Uterus (tissue), 3 donors: ENCODE measurements at regions not wholly inside any gene's neighbourhood (a gene's known extent, or its start where the extent isn't known, plus 50 kb on each side); places are given as distances from the start of the nearest gene placed in this dataset.

Source experiments
- DNase-seq, 2 donors: peaks; one replicate each; pipeline ENCODE4 v3.0.0-alpha.2; 2019 to 2020
- H3K27ac ChIP-seq, 2 donors: fragments of 200-600 bp; sonication (generic); 1 replicate in 1 of 2; 2 replicates in 1 of 2; pipeline ENCODE4 v1.5.1; 2016 to 2018
- H3K27me3 ChIP-seq, 2 donors: fragments of 200-600 bp; sonication (generic); one replicate each; pipeline ENCODE4 v1.5.1; 2018 to 2019; ENCODE audit warnings: control low read depth in 1 of 2
- H3K36me3 ChIP-seq, 2 donors: fragments of 200-600 bp; sonication (generic); one replicate each; pipeline ENCODE4 v1.5.1; 2019; ENCODE audit warnings: control low read depth in 1 of 2
- H3K4me1 ChIP-seq, 2 donors: fragments of 200-600 bp; sonication (generic); one replicate each; pipeline ENCODE4 v1.5.1; 2018 to 2019; ENCODE audit warnings: control low read depth in 1 of 2
- H3K4me3 ChIP-seq, 2 donors: fragments of 200-600 bp; sonication (generic); 1 replicate in 1 of 2; 2 replicates in 1 of 2; pipeline ENCODE4 v1.5.1; 2018 to 2019; ENCODE audit warnings: mild to moderate bottlenecking in 1 of 2
- H3K9me3 ChIP-seq, 2 donors: fragments of 200-600 bp; sonication (generic); one replicate each; pipeline ENCODE4 v1.5.1; 2019; ENCODE audit warnings: control low read depth in 1 of 2
- POLR2A ChIP-seq, 2 donors: fragments of 450-650 bp; IDR thresholded peaks; one replicate each; pipeline ENCODE4 v1.6.1; 2016; ENCODE audit warnings: antibody characterized with exemption in 2 of 2, mild to moderate bottlenecking in 1 of 2, moderate library complexity in 1 of 2
- intact Hi-C: fragments of 100-400 bp; cut with DNase I; formaldehyde crosslinking; loops from one replicate; pipeline ENCODE4 v1.15.1; 2023; ENCODE audit warnings: low total_unique reads
- TF ChIP-seq, protein P1 (sequence below), 4 experiments: fragments of 200-600 bp in 2 of 4; fragments of 450-650 bp in 2 of 4; sonication (generic) in 2 of 4; IDR thresholded peaks; one replicate each; pipeline ENCODE4 v1.5.1; 2016 to 2019; ENCODE audit warnings: antibody characterized with exemption in 4 of 4, mild to moderate bottlenecking in 2 of 4, moderate library complexity in 1 of 4
- donor health status: DM: yes; HTN: yes; CAD: no.

DNA sequence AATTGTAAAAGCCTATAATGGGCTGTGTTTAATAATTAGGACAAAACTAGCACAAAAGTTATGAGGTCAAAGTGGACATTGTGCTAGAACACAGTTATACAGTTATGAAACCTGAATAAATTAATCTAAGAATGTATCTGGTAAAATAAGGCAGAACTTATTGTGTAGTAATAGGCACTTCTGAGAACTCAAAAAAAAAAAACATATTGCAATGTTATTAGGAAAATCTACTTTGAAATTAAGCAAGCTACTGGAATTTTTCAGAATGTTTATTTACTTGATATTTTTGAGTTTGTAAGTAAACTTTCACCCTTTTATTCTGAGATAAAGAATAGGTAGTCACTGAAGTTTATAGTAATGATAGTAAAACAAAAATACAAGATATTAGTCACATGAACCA lies 135.8 kb upstream of the ABCB5 start:
- Histone ChIP-seq H3K4me1 (no peaks in the 10 kb centered on the region), H3K9me3 (no peaks in the 10 kb centered on the region), H3K36me3 (no peaks in the 10 kb centered on the region), H3K27ac (no peak overlapping the region), H3K27me3 (peaks cover 0 to 3% of the 10 kb centered on the region in 2 donors), H3K4me3 (no peak overlapping the region)
- no peak for DNase-seq
- intact Hi-C loops: no loop called here
- TF ChIP-seq POLR2A (IDR thresholded peaks at IDR 0.05): no peak
- TF ChIP-seq, protein P1, sequence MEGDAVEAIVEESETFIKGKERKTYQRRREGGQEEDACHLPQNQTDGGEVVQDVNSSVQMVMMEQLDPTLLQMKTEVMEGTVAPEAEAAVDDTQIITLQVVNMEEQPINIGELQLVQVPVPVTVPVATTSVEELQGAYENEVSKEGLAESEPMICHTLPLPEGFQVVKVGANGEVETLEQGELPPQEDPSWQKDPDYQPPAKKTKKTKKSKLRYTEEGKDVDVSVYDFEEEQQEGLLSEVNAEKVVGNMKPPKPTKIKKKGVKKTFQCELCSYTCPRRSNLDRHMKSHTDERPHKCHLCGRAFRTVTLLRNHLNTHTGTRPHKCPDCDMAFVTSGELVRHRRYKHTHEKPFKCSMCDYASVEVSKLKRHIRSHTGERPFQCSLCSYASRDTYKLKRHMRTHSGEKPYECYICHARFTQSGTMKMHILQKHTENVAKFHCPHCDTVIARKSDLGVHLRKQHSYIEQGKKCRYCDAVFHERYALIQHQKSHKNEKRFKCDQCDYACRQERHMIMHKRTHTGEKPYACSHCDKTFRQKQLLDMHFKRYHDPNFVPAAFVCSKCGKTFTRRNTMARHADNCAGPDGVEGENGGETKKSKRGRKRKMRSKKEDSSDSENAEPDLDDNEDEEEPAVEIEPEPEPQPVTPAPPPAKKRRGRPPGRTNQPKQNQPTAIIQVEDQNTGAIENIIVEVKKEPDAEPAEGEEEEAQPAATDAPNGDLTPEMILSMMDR (IDR thresholded peaks at IDR 0.05): no peak

DNA sequence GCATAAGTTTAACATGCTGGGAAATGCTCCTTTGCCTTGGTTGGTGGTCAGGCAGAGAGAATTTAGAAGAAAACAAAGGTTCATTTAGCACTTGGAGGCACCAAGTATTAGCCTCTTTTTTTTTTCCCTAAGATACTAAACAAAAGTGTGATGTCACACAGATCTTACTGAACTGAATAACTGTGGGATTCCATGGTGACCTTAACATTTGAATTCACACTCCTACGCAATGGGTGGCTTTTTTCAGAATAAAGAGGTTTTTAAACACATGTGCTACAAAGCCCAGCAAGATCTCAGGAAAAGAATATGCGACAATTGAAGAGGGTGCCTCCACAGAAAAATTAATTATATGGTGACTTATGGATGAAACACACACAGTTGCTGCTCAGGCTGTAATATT lies 133.4 kb upstream of the ABCB5 start:
- intact Hi-C loops: no loop called here
- no peak for DNase-seq
- H3K27ac ChIP-seq: no peak overlapping the region
- H3K4me3 ChIP-seq: no peak overlapping the region
- peaks cover 0 to 3% of the 10 kb centered on the region in 2 donors for H3K27me3 ChIP-seq
- no peaks in the 10 kb centered on the region for H3K36me3 ChIP-seq
- TF ChIP-seq POLR2A (IDR thresholded peaks at IDR 0.05): no peak
- TF ChIP-seq, protein P1 (IDR thresholded peaks at IDR 0.05): no peak
- H3K9me3 ChIP-seq: peaks cover 0 to 4% of the 10 kb centered on the region in 2 donors
- no peaks in the 10 kb centered on the region for H3K4me1 ChIP-seq

GRCh38 chr7:20484356-20484755 lies 131.1 kb upstream of the ABCB5 start:
- no peak overlapping the region for H3K27ac ChIP-seq
- no peaks in the 10 kb centered on the region for H3K36me3 ChIP-seq
- DNase-seq: no peak
- H3K4me3 ChIP-seq: no peak overlapping the region
- no peaks in the 10 kb centered on the region for H3K4me1 ChIP-seq
- peaks cover 0 to 12% of the 10 kb centered on the region in 2 donors for H3K9me3 ChIP-seq
- TF ChIP-seq POLR2A (IDR thresholded peaks at IDR 0.05): no peak
- TF ChIP-seq, protein P1 (IDR thresholded peaks at IDR 0.05): no peak
- intact Hi-C loops: no loop called here
- H3K27me3 ChIP-seq: peaks cover 0 to 3% of the 10 kb centered on the region in 2 donors

DNA sequence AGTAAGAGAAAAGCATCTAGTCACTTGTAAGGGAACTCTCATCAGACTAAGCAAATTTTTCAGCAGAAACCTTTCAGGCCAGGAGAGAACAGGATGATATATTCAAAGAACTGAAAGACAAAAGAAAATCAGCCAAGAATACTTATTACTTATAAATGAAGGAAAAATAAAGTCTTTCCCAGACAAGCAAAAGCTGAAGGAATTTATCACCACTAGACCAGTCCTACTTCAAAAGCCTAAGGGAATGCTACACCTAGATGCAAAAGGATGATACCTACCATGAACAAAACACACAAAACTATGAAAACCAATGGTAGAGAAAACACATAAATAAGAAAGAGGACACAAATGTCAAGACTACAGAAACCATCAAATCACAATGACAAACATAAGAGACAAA lies 126.6 kb upstream of the ABCB5 start:
- no peak overlapping the region for H3K27ac ChIP-seq
- no peaks in the 10 kb centered on the region for H3K27me3 ChIP-seq
- H3K9me3 ChIP-seq: peaks cover 0 to 12% of the 10 kb centered on the region in 2 donors
- no peak for TF ChIP-seq POLR2A (IDR thresholded peaks at IDR 0.05)
- TF ChIP-seq, protein P1 (IDR thresholded peaks at IDR 0.05): no peak
- no peak overlapping the region for H3K4me3 ChIP-seq
- intact Hi-C loops: no loop called here
- H3K36me3 ChIP-seq: no peaks in the 10 kb centered on the region
- no peak for DNase-seq
- H3K4me1 ChIP-seq: no peaks in the 10 kb centered on the region

DNA sequence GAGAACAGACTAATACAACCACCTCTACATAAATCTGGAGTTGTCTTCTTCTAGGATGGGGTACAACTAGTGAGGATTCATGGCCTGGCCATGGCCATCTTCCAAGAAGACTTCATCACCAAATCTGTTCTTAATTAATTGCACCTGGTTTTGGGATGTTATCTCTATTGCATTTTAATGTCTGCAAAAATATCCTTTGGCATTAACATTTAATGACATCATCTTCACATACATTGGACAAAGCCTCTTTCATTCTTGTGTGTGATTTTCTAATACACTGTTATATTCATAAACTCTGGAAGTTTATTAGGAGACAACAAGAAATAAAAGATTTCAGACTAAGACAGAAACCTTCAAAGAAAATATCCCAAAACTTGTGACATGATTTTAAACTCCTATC lies 124.2 kb upstream of the ABCB5 start:
- Histone ChIP-seq H3K27me3 (no peaks in the 10 kb centered on the region), H3K4me1 (no peaks in the 10 kb centered on the region), H3K4me3 (no peak overlapping the region), H3K36me3 (no peaks in the 10 kb centered on the region), H3K27ac (no peak overlapping the region), H3K9me3 (peaks cover 0 to 12% of the 10 kb centered on the region in 2 donors)
- no peak for DNase-seq
- intact Hi-C loops: no loop called here
- TF ChIP-seq, protein P1 (IDR thresholded peaks at IDR 0.05): no peak
- TF ChIP-seq POLR2A (IDR thresholded peaks at IDR 0.05): no peak
